Lung microvascular endothelial cell (primary cell): ENCODE measurements at regions not wholly inside any gene's neighbourhood (a gene's known extent, or its start where the extent isn't known, plus 50 kb on each side); places are given as distances from the start of the nearest gene placed in this dataset.
"Not testable (repeated sequence)": the region's sequence is repeated elsewhere in the genome, so short reads cannot be mapped to it uniquely, and the experiment has no call there.

Source experiments
- DNase-seq, 2 donors: peaks; one replicate each; pipeline versions ENCODE4 v3.0.0 to v3.0.0-alpha.2; 2010; ENCODE audit warnings: low read depth in 2 of 2

GRCh38 chr17:77332981-77333685 lies 192.4 kb downstream of the SEC14L1 start:
- DNase-seq: peak in 1 of 2 donors; percentile 60

DNA sequence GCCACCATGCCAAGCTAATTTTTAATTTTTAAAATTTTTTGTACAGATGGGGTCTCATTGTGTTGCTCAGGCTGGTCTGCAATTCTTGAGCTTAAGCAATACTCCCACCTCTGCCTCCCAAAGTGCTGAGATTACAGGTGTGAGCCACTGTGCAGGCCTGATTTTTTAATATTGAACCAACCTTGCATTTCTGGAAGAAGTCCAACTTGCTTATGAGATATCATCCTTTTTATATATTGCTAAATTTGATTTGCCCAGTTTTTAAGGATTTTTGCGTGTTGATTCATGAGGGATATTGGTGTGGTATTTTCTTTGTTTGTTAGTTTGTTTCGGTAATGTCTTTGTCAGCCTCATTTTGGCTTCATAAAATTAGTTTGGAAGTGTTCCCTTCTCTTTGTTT lies 196.4 kb downstream of the SEC14L1 start:
- no peak for DNase-seq

- no peak for DNase-seq
Measured at GRCh38 chr17:77341069-77341541, 200.3 kb downstream of the SEC14L1 start.

- not testable (repeated sequence) for DNase-seq
Measured at GRCh38 chr17:77342656-77342990, 201.9 kb downstream of the SEC14L1 start.

- no peak for DNase-seq
Measured at GRCh38 chr17:77343031-77343800, 202.4 kb downstream of the SEC14L1 start.

DNA sequence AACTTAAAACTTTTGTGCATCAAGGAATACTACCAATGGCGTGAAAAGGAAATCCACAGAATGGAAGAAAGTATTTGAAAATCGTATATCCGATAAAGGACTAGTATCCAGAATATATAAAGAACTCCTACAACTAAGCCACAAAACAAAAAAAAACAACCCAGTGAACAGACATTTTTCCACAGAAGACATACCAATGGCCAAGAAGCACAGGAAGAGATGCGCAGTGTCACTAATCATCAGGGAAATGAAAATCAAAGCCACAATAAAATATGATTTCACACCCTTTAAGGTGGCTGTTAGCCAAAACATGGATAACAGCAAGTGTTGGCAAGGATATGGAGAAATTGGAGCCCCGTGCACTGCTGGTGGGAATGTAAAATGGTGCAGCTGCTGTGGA lies 203.3 kb downstream of the SEC14L1 start:
- DNase-seq: no peak

DNA sequence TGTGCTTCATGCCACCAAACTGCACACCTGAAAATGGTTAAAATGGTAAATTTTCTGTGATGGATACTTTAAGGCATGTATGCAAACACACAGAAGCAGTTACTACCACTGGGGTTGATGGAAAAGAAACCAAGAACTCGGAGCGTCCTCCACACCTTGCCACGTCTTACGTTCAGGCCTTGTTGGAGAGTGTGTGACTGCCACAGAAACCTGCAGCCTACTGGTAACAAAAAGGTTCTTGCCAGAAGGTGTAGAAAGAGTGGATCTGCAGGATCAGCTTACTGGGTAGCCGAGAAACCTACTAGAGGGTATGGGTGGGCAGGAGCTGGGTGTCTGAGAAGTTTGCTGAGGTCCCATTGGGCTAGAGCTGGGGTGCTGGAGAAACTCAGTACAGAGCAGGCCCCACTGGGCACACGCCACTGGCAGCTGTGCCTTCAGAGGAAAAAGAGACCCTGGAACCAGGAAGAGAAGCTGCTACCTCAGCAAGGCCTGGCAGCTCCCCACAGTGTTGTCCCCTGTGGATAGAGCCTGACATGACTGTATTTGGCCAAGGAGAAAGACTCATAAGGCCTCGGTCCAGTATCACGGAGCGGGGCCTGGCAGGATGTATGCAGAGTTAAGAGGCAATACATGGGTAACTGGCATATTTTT lies 204.6 kb downstream of the SEC14L1 start:
- no peak for DNase-seq

DNA sequence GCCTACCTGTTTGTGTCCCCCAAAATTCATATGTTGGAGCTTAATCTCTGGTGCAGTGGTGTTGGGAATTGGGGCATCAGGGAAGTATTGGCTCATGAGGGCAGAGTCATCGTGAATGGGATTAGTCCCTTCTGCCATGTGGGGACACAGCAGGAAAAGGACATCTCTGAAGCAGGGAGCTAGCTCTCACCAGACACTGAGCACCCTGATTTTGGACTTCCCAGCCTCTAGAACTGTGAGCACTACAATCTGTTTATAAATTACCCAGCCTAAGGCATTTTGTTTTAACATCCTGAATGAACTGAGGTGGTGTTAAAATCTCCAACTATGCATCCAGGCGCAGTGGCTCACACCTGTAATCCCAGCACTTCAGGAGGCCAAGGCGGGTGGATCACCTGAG lies 206.0 kb downstream of the SEC14L1 start:
- DNase-seq: no peak

DNA sequence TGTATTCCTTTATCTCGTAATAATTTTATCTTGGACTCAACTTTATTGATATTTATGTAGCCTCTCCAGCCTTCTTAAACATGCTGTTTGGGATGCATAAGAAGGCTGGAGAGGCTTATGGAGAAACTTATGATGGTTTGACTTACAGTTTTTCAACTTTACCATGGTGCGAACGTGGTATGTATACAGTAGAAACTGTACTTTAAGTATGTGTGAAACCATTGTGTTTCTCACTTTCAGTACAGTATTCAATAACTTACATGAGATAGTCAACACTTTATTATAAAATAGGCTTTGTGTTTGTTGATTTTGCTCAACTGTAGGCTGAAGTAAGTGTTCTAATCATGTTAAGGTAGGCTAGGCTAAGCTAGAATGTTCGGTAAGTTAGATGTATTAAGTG lies 206.8 kb downstream of the SEC14L1 start:
- DNase-seq: no peak

DNA sequence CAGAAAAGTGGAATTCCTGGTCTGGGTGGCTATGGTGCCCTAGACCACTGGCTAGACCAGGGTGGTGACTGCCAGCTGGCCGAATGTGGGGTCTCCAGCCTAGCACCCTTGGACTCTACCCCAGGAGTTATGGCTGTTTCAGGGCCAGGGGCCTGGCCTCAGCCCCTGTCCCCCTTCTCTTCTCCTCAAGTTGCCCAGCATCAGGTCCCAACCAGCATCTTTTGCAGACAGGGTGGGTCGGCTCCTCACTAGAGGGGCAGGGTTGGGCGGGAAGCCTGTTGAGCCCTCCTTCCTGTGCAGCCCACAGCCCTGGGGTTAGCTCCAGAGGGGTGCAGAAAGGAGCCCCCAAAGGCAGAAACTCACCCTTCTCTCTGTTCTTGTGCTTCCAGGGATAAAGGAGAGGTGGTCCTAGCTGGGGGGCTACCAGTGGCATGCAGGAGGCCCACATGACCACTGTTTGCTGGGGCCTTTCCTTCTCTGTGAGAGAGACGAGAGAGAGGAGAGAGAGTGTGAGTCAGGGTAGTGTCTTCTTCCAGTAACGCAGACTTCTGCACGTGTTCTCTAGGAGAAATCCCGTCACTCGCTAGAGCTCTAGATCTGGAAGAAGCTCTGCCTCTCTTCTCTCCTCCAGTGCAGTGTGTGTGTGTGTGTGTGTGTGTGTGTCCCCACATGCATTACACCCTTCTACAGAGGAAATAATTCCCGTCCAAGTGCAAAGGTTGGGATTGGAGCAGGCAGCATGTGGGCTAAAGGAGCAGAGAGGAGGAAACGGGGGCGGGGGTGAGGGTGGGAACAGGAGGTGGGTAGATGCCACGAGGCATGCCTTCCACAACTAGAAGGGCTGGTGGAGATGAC lies 209.4 kb downstream of the SEC14L1 start:
- peak in 1 of 2 donors; percentile 74 for DNase-seq

GRCh38 chr17:77352441-77352840 lies 211.7 kb downstream of the SEC14L1 start:
- no peak for DNase-seq

- no peak for DNase-seq
Measured at GRCh38 chr17:77352996-77353395, 212.2 kb downstream of the SEC14L1 start.

GRCh38 chr17:77353684-77354419 lies 213.1 kb downstream of the SEC14L1 start:
- peak in 1 of 2 donors; percentile 45 for DNase-seq

- no peak for DNase-seq
Measured at GRCh38 chr17:77354420-77354669, 213.6 kb downstream of the SEC14L1 start.

DNA sequence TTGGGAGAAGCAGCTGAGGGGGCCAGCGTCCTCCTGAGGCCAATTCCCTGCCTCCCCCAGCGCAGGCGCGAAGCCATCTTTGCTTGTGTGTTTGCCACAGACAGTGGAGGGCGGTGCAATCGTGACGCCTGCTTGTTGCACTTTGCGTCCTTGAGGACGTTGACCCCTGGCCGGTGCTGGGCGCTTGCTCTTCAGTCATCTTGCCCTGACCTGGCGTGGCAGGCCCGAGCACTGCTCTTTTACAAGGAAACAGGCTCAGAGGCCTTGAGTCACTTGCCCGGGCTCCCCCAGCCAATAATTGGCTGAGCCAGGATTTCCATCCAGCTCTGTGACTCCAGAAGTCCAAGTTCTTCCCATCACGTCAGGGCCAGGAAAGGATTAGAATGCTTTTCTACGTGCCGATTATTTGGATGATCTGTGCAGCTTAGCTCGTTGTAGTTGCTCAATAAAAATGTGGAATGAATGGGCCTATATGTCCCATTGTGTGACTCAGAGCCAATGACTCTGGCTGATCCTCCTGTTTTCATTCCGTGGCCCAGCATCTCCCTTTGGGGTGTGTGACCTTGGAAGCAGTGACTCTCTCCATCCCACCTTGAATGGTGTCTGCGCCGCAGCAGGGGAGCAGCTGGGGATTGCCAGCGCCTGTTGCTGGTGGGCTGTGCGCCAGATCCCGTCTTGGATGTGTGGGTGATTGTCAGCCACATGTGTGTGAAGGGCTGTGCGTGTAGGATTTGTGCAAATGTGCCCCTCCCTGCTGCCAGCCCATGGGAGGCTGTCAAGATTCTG lies 214.1 kb downstream of the SEC14L1 start:
- DNase-seq: peak in 1 of 2 donors; percentile 52

DNA sequence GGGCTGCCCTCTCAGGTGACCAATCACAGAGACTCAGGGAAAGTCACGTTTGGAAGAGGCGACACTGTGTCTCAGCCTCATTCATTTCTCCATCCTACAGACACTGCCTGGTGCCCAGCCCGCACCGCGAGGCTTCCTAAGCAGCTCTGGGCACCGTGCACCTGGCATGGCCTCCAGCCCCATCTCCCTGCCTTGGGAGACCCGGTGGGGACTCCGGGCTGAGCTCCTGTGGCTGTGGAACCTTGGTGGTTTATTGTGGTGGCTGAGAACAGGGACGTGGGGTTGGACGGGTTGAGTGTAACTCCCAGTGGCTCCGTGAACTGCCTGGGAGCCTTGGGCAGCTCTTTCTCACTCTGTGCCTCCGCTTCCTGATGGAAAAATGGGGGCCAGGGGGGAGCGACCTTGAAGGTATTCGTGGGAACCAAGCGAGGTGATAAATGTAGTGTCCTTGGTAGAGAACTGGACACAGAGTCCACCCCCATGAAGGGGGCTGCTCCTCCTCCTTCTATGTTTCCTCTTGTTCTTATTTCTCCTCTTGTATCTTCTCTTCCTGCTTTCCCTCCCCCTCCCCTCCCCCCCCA lies 215.4 kb downstream of the SEC14L1 start:
- DNase-seq: no peak

DNA sequence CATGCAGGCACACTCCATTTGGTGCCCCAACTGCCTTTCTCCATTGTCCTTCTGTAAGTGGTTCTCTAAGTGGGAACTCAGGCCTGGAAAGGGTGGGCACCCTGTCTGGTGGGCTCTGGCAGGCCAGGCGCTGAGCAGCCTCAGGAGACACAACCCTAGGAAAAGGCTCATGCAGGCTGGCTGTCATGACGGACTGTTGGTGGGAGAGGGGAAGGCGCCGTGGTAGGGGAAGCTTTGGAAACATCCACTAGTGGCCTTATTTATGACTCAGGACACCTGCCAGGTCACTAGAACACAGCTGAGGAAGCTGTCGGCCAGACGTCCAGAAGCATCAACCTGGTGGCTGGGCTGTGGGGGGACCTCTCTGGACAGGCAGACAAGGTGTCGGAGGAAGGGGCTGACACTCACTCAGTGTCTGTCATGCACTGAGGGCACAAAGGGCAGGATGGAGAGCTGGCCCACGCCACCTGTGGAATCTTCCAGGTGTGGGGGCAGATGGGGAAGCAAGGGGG lies 216.0 kb downstream of the SEC14L1 start:
- DNase-seq: no peak

- no peak for DNase-seq
Measured at GRCh38 chr17:77358801-77359200, 218.0 kb downstream of the SEC14L1 start.

DNA sequence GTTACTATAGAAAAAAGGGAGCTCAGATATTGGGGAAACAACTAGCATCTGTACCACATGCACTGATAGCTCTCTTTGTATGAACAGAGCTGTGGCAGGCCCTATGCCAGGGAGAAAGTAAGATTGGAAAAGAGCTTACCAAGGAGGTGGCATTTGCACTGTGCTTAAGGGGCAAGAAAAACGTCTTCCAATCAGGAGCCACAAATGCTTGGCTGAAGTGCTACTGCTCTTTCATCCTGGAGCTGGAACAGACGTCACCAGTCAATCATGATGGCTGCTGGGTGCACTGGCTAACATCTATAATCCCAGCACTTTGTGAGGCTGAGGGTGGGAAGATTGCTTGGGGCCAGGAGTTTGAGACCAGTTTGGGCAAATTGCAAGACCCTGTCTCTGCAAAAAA lies 218.5 kb downstream of the SEC14L1 start:
- DNase-seq: no peak
